CD14-positive monocyte (primary cell): ENCODE measurements at regions not wholly inside any gene's neighbourhood (a gene's known extent, or its start where the extent isn't known, plus 50 kb on each side); places are given as distances from the start of the nearest gene placed in this dataset.

ENCODE experiments used
- DNase-seq, 3 donors: peaks; one replicate each; pipeline ENCODE4 v3.0.0-alpha.2; 2011 to 2022
- H2AFZ ChIP-seq: 2 replicates; pipeline ENCODE4 v1.6.0; 2012; ENCODE audit warnings: mild to moderate bottlenecking, low read depth, low read length, inconsistent platforms; ENCODE audit not compliant: insufficient read depth, poor library complexity, severe bottlenecking
- H3K27ac ChIP-seq, 2 donors: 1 replicate in 1 of 2; 2 replicates in 1 of 2; pipeline ENCODE4 v1.5.1; 2012 to 2013; ENCODE audit warnings: low read length in 2 of 2, control low read depth in 1 of 2, inconsistent platforms in 1 of 2, low read depth in 1 of 2, mild to moderate bottlenecking in 1 of 2
- H3K27me3 ChIP-seq, 2 donors: one replicate each; pipeline versions ENCODE4 v1.6.0 to v1.6.1; 2011 to 2013; ENCODE audit warnings: low read length in 2 of 2; ENCODE audit not compliant: control insufficient read depth in 2 of 2, insufficient read depth in 2 of 2
- H3K36me3 ChIP-seq, 2 donors: replicated peaks in 1 of 2; 1 replicate in 1 of 2; 2 replicates in 1 of 2; pipeline versions ENCODE4 v1.5.1 to v1.6.1; 2012 to 2013; ENCODE audit warnings: low read length in 2 of 2, control low read depth in 1 of 2, inconsistent platforms in 1 of 2, mild to moderate bottlenecking in 1 of 2; ENCODE audit not compliant: insufficient read depth in 2 of 2, control insufficient read depth in 1 of 2
- H3K4me1 ChIP-seq, 2 donors: 1 replicate in 1 of 2; 2 replicates in 1 of 2; pipeline versions ENCODE4 v1.5.1 to v1.6.1; 2012 to 2013; ENCODE audit warnings: low read length in 2 of 2, control low read depth in 1 of 2, inconsistent platforms in 1 of 2, mild to moderate bottlenecking in 1 of 2, moderate library complexity in 1 of 2; ENCODE audit not compliant: insufficient read depth in 2 of 2, control insufficient read depth in 1 of 2
- H3K4me2 ChIP-seq: replicated peaks from 2 replicates; pipeline ENCODE3; 2012; ENCODE audit warnings: low read length, moderate library complexity, mild to moderate bottlenecking; ENCODE audit not compliant: poor library complexity, severe bottlenecking; ENCODE audit errors: extremely low read depth
- H3K4me3 ChIP-seq, 3 experiments: fragments of 200-600 bp in 1 of 3; sonication (generic) in 1 of 3; replicated peaks in 1 of 3; 1 replicate in 2 of 3; 2 replicates in 1 of 3; pipeline ENCODE4 v1.5.1; 2011 to 2013; ENCODE audit warnings: low read length in 3 of 3, mild to moderate bottlenecking in 3 of 3, control low read depth in 2 of 3, low read depth in 2 of 3, inconsistent platforms in 1 of 3, moderate library complexity in 1 of 3
- H3K79me2 ChIP-seq: 2 replicates; pipeline ENCODE4 v1.6.0; 2012; ENCODE audit warnings: mild to moderate bottlenecking, control low read depth, inconsistent platforms, low read length, moderate library complexity; ENCODE audit not compliant: insufficient read depth
- H3K9ac ChIP-seq: 2 replicates; pipeline ENCODE4 v1.6.0; 2017; ENCODE audit warnings: low read length, mild to moderate bottlenecking; ENCODE audit not compliant: insufficient read depth, poor library complexity, severe bottlenecking
- H3K9me3 ChIP-seq, 2 donors: replicated peaks in 1 of 2; 1 replicate in 1 of 2; 2 replicates in 1 of 2; pipeline versions ENCODE4 v1.5.1 to v1.6.1; 2012 to 2013; ENCODE audit warnings: low read length in 2 of 2, control low read depth in 1 of 2; ENCODE audit not compliant: control insufficient read depth in 1 of 2, insufficient read depth in 1 of 2
- H4K20me1 ChIP-seq: 2 replicates; pipeline ENCODE4 v1.6.0; 2012; ENCODE audit warnings: mild to moderate bottlenecking, low read length, control low read depth, moderate library complexity; ENCODE audit not compliant: insufficient read depth
- H3K27ac Mint-ChIP-seq, 7 donors: one replicate each; pipeline ENCODE4 v1.8.0; 2020; ENCODE audit warnings: mild to moderate bottlenecking in 7 of 7, mixed read lengths in 7 of 7, moderate library complexity in 6 of 7, inconsistent platforms in 2 of 7
- H3K27me3 Mint-ChIP-seq, 3 donors: one replicate each; pipeline ENCODE4 v1.8.0; 2021 to 2022; ENCODE audit warnings: low read depth in 3 of 3, mild to moderate bottlenecking in 3 of 3, mixed read lengths in 3 of 3, moderate library complexity in 3 of 3, inconsistent platforms in 1 of 3
- H3K36me3 Mint-ChIP-seq, 2 donors: one replicate each; pipeline ENCODE4 v1.8.0; 2020; ENCODE audit warnings: mixed read lengths in 2 of 2, inconsistent platforms in 1 of 2, mild to moderate bottlenecking in 1 of 2
- H3K4me1 Mint-ChIP-seq: one replicate; pipeline ENCODE4 v1.8.0; 2020; ENCODE audit warnings: mild to moderate bottlenecking, mixed read lengths
- H3K4me3 Mint-ChIP-seq, 2 donors: one replicate each; pipeline ENCODE4 v1.8.0; 2020; ENCODE audit warnings: mild to moderate bottlenecking in 2 of 2, mixed read lengths in 2 of 2, moderate library complexity in 1 of 2
- H3K9me3 Mint-ChIP-seq, 7 donors: one replicate each; pipeline ENCODE4 v1.8.0; 2020 to 2022; ENCODE audit warnings: mixed read lengths in 7 of 7, mild to moderate bottlenecking in 6 of 7, moderate library complexity in 6 of 7, inconsistent platforms in 2 of 7
- CTCF ChIP-seq: fragments of 200-600 bp; IDR thresholded peaks from one replicate; pipeline ENCODE4 v1.8.0; 2022; ENCODE audit warnings: antibody characterized with exemption, mild to moderate bottlenecking
- WGBS: methylation state at CpG from one replicate; pipeline ENCODE4 v1.1.5; 2013; ENCODE audit warnings: missing lambda C conversion rate; ENCODE audit not compliant: insufficient coverage; 5-methylcytosine and 5-hydroxymethylcytosine counted together
- intact Hi-C, 2 donors: fragments of 100-400 bp; cut with micrococcal nuclease; formaldehyde crosslinking; loops; one replicate each; pipeline versions ENCODE4 v1.15.0 to v1.15.1; 2023

- H3K27me3 ChIP-seq, result no peaks in the 10 kb centered on the region
- H3K27ac ChIP-seq, result no peak overlapping the region
- Mint-ChIP-seq H3K27me3 (peaks cover 0 to 4% (median 1%) of the 10 kb centered on the region in 3 donors), H3K4me3 (no peak overlapping the region), H3K4me1 (no peaks in the 10 kb centered on the region), H3K9me3 (peaks cover 0 to 3% (median 0%) of the 10 kb centered on the region in 7 donors), H3K36me3 (no peaks in the 10 kb centered on the region), H3K27ac (no peak overlapping the region)
- TF ChIP-seq CTCF, result no peak
- no peaks in the 10 kb centered on the region for H4K20me1 ChIP-seq
- H3K4me1 ChIP-seq, result no peaks in the 10 kb centered on the region
- H3K4me3 ChIP-seq, result no peak overlapping the region
- intact Hi-C loops, result no loop called here
- 82% methylated on average over 4 of the region's 4 CpGs for WGBS
- no peaks in the 10 kb centered on the region for H3K36me3 ChIP-seq
- H3K4me2 ChIP-seq, result no peak overlapping the region
- DNase-seq, result no peak
- no peaks in the 10 kb centered on the region for H3K79me2 ChIP-seq
- H3K9ac ChIP-seq, result no peak overlapping the region
- H3K9me3 ChIP-seq, result no peaks in the 10 kb centered on the region
- H2AFZ ChIP-seq, result no peak overlapping the region
These were observed 123.9 kb upstream of the SLIT3 start for GRCh38 chr5:169424670-169425378.

DNA sequence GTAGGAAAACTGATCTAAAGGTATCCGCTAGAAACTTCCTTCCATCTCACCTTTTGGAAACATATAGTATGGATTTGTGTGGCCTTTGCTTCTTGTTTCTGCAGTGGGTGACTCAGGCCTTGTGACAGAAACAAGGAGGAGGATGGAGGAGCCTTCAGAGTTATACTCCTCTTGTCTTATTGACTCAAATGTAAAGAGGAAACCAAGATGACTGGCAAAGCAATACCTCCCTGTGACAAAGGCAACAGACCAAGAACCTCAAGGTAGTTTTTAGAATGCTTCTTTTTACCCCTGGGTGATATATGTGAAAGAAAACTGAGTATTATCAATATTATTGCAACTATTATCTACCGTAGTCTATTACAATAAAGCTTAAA, 123.3 kb upstream of the SLIT3 start:
- Histone ChIP-seq H3K36me3 (no peaks in the 10 kb centered on the region), H4K20me1 (no peaks in the 10 kb centered on the region), H3K4me2 (no peak overlapping the region), H2AFZ (no peak overlapping the region), H3K27ac (no peak overlapping the region), H3K27me3 (no peaks in the 10 kb centered on the region), H3K4me1 (no peaks in the 10 kb centered on the region), H3K9ac (no peak overlapping the region), H3K9me3 (no peaks in the 10 kb centered on the region), H3K79me2 (no peaks in the 10 kb centered on the region), H3K4me3 (no peak overlapping the region)
- Mint-ChIP-seq H3K4me1 (no peaks in the 10 kb centered on the region), H3K27me3 (peaks cover 0 to 5% (median 1%) of the 10 kb centered on the region in 3 donors), H3K4me3 (no peak overlapping the region), H3K36me3 (no peaks in the 10 kb centered on the region), H3K27ac (no peak overlapping the region), H3K9me3 (peaks cover 0 to 3% (median 0%) of the 10 kb centered on the region in 7 donors)
- no CpG with 5 or more reads among the region's 2 CpGs for WGBS
- DNase-seq, result no peak
- intact Hi-C loops, result no loop called here
- no peak for TF ChIP-seq CTCF
